GM23338 (cell line): ENCODE measurements at regions not wholly inside any gene's neighbourhood (a gene's known extent, or its start where the extent isn't known, plus 50 kb on each side); places are given as distances from the start of the nearest gene placed in this dataset.

ENCODE experiments used
- CTCF ChIP-seq, 2 experiments: fragments of 200-600 bp in 1 of 2; sonication (generic) in 1 of 2; conservative IDR thresholded peaks; 2 replicates each; pipeline versions ENCODE4 v1.5.1 to v1.6.1; 2016 to 2017; ENCODE audit warnings: antibody characterized with exemption in 2 of 2, low read depth in 2 of 2, mild to moderate bottlenecking in 2 of 2, moderate library complexity in 1 of 2
- EZH2 ChIP-seq: fragments of 200-600 bp; sonication (generic); IDR thresholded peaks from one replicate; pipeline ENCODE4 v1.8.0; 2017; ENCODE audit warnings: antibody characterized with exemption, mild to moderate bottlenecking, low read depth; ENCODE audit not compliant: unreplicated experiment
- JUNB ChIP-seq: IDR thresholded peaks from one replicate; pipeline ENCODE4 v1.6.1; 2016; ENCODE audit warnings: antibody characterized with exemption; ENCODE audit not compliant: unreplicated experiment

- TF ChIP-seq CTCF (conservative IDR thresholded peaks at IDR 0.05; ENCODE audit: low read depth in 2 of 2), result no peak
- no peak for TF ChIP-seq JUNB
- TF ChIP-seq EZH2, result no peak
These were observed 655.5 kb upstream of the LRRC4C start for GRCh38 chr11:42114927-42115326.
